HG03558 (cell line): ENCODE measurements at regions not wholly inside any gene's neighbourhood (a gene's known extent, or its start where the extent isn't known, plus 50 kb on each side); places are given as distances from the start of the nearest gene placed in this dataset.
A peak's percentile ranks its signal among the peaks of the same experiment; 100 is the strongest.

Experiments
- ATAC-seq: cut with Tn5 transposase; IDR thresholded peaks from one replicate; pipeline ENCODE4 v1.9.1; 2021; ENCODE audit warnings: moderate number of reproducible peaks; ENCODE audit not compliant: unreplicated experiment; ENCODE audit errors: extremely low read depth

GRCh38 chr3:177580437-177580836 is 383.2 kb upstream of the TBL1XR1 start:
- no peak for ATAC-seq

GRCh38 chr3:177585271-177585670 is 388.0 kb upstream of the TBL1XR1 start:
- no peak for ATAC-seq

- ATAC-seq = no peak
Observed at GRCh38 chr3:177589041-177589650, 391.9 kb upstream of the TBL1XR1 start.

GRCh38 chr3:177589911-177590381 is 392.7 kb upstream of the TBL1XR1 start:
- peak; percentile 80 for ATAC-seq

GRCh38 chr3:177590826-177591225 is 393.5 kb upstream of the TBL1XR1 start:
- no peak for ATAC-seq

GRCh38 chr3:177591379-177591778 is 394.1 kb upstream of the TBL1XR1 start:
- ATAC-seq = no peak

GRCh38 chr3:177594096-177594495 is 396.8 kb upstream of the TBL1XR1 start:
- ATAC-seq = no peak

- no peak for ATAC-seq
Observed at GRCh38 chr3:177595530-177596188, 398.4 kb upstream of the TBL1XR1 start.

- ATAC-seq = no peak
Observed at GRCh38 chr3:177596248-177596815, 399.1 kb upstream of the TBL1XR1 start.

- no peak for ATAC-seq
Observed at GRCh38 chr3:177596816-177597271, 399.6 kb upstream of the TBL1XR1 start.

GRCh38 chr3:177597311-177598096 is 400.2 kb upstream of the TBL1XR1 start:
- ATAC-seq = peak; percentile 52

GRCh38 chr3:177598097-177598833 is 401.0 kb upstream of the TBL1XR1 start:
- no peak for ATAC-seq

GRCh38 chr3:177599326-177599725 is 402.0 kb upstream of the TBL1XR1 start:
- ATAC-seq = no peak

GRCh38 chr3:177599837-177600236 is 402.6 kb upstream of the TBL1XR1 start:
- ATAC-seq = no peak

GRCh38 chr3:177600411-177600810 is 403.1 kb upstream of the TBL1XR1 start:
- no peak for ATAC-seq

GRCh38 chr3:177601152-177601551 is 403.9 kb upstream of the TBL1XR1 start:
- no peak for ATAC-seq

GRCh38 chr3:177602601-177603147 is 405.4 kb upstream of the TBL1XR1 start:
- ATAC-seq = no peak

GRCh38 chr3:177603148-177603603 is 405.9 kb upstream of the TBL1XR1 start:
- no peak for ATAC-seq

- no peak for ATAC-seq
Observed at GRCh38 chr3:177604181-177604580, 406.9 kb upstream of the TBL1XR1 start.

GRCh38 chr3:177606891-177607290 is 409.6 kb upstream of the TBL1XR1 start:
- ATAC-seq = no peak
